Esophagus squamous epithelium (tissue), 5 donors: ENCODE measurements at regions not wholly inside any gene's neighbourhood (a gene's known extent, or its start where the extent isn't known, plus 50 kb on each side); places are given as distances from the start of the nearest gene placed in this dataset.

Source experiments
- DNase-seq: peaks from one replicate; lab custom pipeline; 2025; lab: John Stamatoyannopoulos, UW
- H3K27ac ChIP-seq, 4 donors: fragments of 200-600 bp; sonication (generic); one replicate each; pipeline ENCODE4 v1.5.1; 2016 to 2019; ENCODE audit warnings: mild to moderate bottlenecking in 1 of 4
- H3K27me3 ChIP-seq, 4 donors: fragments of 200-600 bp; sonication (generic); 1 replicate in 3 of 4; 2 replicates in 1 of 4; pipeline versions ENCODE4 v1.5.1 to v1.6.0; 2017 to 2021; ENCODE audit warnings: antibody characterized with exemption in 1 of 4
- H3K36me3 ChIP-seq, 3 donors: fragments of 200-600 bp; sonication (generic); one replicate each; pipeline ENCODE4 v1.5.1; 2016 to 2019
- H3K4me1 ChIP-seq, 3 donors: fragments of 200-600 bp; sonication (generic); one replicate each; pipeline ENCODE4 v1.5.1; 2017 to 2019
- H3K4me3 ChIP-seq, 4 donors: fragments of 200-600 bp; sonication (generic); 1 replicate in 3 of 4; 2 replicates in 1 of 4; pipeline ENCODE4 v1.5.1; 2016 to 2019; ENCODE audit warnings: mild to moderate bottlenecking in 2 of 4, moderate library complexity in 1 of 4
- H3K9me3 ChIP-seq, 3 donors: fragments of 200-600 bp; sonication (generic); one replicate each; pipeline ENCODE4 v1.5.1; 2016 to 2019
- POLR2A ChIP-seq, 4 donors: fragments of 450-650 bp; IDR thresholded peaks; one replicate each; pipeline ENCODE4 v1.6.1; 2017; ENCODE audit warnings: antibody characterized with exemption in 4 of 4, mild to moderate bottlenecking in 4 of 4, moderate library complexity in 3 of 4
- WGBS, 2 donors: methylation state at CpG; one replicate each; pipeline ENCODE4 v1.1.5; 2018; 5-methylcytosine and 5-hydroxymethylcytosine counted together
- intact Hi-C: fragments of 100-400 bp; cut with DNase I; formaldehyde crosslinking; loops from one replicate; pipeline ENCODE4 v1.15.0; 2022
- TF ChIP-seq, protein P1 (sequence below), 6 experiments: fragments of 450-650 bp in 4 of 6; fragments of 200-600 bp in 2 of 6; sonication (generic) in 2 of 6; IDR thresholded peaks; one replicate each; pipeline ENCODE4 v1.5.1; 2016 to 2019; ENCODE audit warnings: antibody characterized with exemption in 6 of 6, mild to moderate bottlenecking in 4 of 6, moderate library complexity in 4 of 6
- donor health status: DM: yes; HTN: yes; CAD: no.

DNA sequence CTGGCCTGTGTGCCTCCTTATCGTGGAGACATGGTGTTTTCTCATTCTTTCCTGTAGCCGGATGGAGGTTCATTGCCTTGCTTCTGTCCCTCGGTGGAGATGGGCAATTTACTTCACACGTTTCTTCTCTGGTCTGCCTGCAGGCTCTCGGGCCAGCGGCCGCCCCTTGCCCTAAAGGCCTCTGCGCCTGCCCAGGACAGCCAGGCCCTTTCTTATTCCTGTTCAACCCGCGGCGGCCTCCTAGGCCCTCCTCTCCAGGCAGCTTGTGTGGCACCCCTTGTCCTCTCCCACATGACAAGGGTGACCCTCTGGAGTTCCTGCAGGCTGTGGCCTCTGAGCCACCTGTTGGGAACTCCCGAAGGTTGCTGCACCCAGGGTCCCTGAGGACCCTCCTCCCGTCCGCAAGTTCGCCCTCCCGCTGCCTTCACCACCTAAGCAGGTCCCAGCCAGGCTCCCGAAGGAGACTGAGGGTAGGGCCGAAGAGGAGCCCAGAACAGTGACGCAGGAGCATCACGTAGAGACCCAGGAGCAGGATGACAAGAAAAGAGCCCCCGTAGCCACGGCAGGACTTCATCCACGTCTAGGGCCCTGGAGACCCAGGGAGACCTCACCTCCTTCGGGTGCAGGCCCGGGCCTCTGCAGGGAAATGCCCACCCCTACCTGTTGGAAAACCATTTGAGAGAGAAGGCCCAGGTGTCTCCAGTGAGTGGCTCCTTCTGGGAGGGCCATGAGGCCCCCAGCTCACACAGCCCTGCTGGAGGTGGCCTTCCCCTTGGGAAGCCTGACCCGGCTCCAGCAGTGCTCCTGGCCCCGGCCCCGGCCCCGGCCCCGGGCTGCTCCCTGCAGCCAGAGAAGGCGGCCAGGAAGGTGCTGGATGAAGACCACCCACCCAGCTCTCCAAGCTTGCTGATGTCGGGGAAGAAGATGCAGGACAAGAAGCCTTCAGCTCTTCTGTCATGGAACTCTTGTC lies 291.4 kb downstream of the TLE4 start:
- H3K4me1 ChIP-seq = no peaks in the 10 kb centered on the region
- WGBS, 2 donors = 91 to 92% methylated on average over 18 to 24 of the region's 32 CpGs
- no peak overlapping the region for H3K4me3 ChIP-seq
- no peaks in the 10 kb centered on the region for H3K27me3 ChIP-seq
- no peak overlapping the region for H3K27ac ChIP-seq
- intact Hi-C loops = no loop called here
- H3K36me3 ChIP-seq = no peaks in the 10 kb centered on the region
- TF ChIP-seq, protein P1, sequence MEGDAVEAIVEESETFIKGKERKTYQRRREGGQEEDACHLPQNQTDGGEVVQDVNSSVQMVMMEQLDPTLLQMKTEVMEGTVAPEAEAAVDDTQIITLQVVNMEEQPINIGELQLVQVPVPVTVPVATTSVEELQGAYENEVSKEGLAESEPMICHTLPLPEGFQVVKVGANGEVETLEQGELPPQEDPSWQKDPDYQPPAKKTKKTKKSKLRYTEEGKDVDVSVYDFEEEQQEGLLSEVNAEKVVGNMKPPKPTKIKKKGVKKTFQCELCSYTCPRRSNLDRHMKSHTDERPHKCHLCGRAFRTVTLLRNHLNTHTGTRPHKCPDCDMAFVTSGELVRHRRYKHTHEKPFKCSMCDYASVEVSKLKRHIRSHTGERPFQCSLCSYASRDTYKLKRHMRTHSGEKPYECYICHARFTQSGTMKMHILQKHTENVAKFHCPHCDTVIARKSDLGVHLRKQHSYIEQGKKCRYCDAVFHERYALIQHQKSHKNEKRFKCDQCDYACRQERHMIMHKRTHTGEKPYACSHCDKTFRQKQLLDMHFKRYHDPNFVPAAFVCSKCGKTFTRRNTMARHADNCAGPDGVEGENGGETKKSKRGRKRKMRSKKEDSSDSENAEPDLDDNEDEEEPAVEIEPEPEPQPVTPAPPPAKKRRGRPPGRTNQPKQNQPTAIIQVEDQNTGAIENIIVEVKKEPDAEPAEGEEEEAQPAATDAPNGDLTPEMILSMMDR (IDR thresholded peaks at IDR 0.05) = no peak
- no peak for TF ChIP-seq POLR2A (IDR thresholded peaks at IDR 0.05)
- H3K9me3 ChIP-seq = peaks cover 0 to 3% (median 0%) of the 10 kb centered on the region in 3 donors
- DNase-seq = no peak

DNA sequence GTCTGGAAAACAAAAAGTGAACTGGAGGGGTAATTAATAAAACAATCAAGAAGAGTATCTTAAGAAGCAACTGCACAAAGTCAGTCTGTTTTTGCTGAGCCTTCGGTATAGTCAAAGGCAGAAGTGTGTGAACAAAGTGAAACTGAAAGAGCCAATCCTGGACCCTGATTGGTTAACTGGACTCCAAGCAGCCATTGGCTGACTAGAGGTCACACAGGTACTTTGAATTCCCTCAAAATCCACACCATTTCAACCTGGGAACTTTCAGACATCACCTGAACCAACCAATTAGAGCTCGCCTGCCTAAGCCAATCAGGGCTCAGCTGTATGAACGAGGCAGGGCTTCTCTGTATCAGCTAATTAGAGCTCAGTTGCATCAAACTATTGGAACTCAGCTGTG lies 286.7 kb downstream of the TLE4 start:
- Histone ChIP-seq H3K9me3 (peaks cover 0 to 3% (median 0%) of the 10 kb centered on the region in 3 donors), H3K27ac (no peak overlapping the region), H3K4me1 (no peaks in the 10 kb centered on the region), H3K27me3 (no peaks in the 10 kb centered on the region), H3K36me3 (no peaks in the 10 kb centered on the region), H3K4me3 (no peak overlapping the region)
- no peak for TF ChIP-seq POLR2A (IDR thresholded peaks at IDR 0.05)
- TF ChIP-seq, protein P1 (IDR thresholded peaks at IDR 0.05) = no peak
- intact Hi-C loops = no loop called here
- WGBS, 2 donors = 78 to 90% methylated on average over 2 to 3 of the region's 3 CpGs
- no peak for DNase-seq

DNA sequence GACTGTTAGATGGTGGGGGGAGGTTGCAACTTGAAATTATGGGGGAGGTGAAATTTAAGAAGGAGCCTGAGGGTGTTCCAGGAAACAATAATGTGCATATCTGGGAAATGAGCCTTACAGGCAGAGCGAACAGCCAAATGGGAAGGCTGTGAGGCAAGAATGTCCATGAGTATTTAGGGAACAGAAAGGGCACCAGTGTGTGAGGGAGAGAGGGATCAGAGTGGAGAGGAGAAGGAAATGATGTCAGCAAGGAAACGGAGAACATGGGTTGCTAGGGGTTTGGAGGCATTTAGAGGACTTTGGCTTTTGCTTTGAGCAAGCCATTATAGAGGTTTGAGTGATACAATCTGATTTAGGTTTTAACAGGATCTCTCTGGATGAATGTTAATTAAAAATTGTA lies 285.4 kb downstream of the TLE4 start:
- no peak overlapping the region for H3K4me3 ChIP-seq
- DNase-seq = no peak
- no peaks in the 10 kb centered on the region for H3K4me1 ChIP-seq
- H3K27me3 ChIP-seq = no peaks in the 10 kb centered on the region
- intact Hi-C loops = no loop called here
- 69 to 82% methylated on average over 2 of the region's 2 CpGs for WGBS, 2 donors
- H3K9me3 ChIP-seq = no peaks in the 10 kb centered on the region
- TF ChIP-seq POLR2A (IDR thresholded peaks at IDR 0.05) = no peak
- TF ChIP-seq, protein P1 (IDR thresholded peaks at IDR 0.05) = no peak
- no peak overlapping the region for H3K27ac ChIP-seq
- no peaks in the 10 kb centered on the region for H3K36me3 ChIP-seq

DNA sequence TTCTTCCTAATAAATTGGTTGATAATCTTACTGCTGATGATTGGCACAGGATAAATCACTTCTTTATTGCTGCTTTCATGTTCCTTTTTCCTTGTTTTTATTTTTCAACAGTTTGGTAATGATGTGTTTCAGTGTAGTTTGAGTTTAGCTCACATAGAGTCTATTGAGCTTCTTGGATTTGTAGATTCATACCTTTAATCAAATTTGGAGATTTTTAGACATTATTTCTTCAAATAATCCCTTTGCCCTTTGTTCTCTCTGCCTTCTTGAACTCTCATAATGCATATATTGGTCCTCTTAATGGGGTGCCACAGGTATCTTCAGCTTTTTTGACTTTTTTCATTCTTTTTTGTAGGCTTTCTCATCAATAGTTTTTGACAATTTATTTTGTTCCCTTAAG lies 275.3 kb downstream of the TLE4 start:
- DNase-seq = no peak
- Histone ChIP-seq H3K27ac (no peak overlapping the region), H3K9me3 (peaks cover 0 to 15% (median 0%) of the 10 kb centered on the region in 3 donors), H3K27me3 (no peaks in the 10 kb centered on the region), H3K4me3 (no peak overlapping the region), H3K4me1 (no peaks in the 10 kb centered on the region), H3K36me3 (no peaks in the 10 kb centered on the region)
- TF ChIP-seq POLR2A (IDR thresholded peaks at IDR 0.05) = no peak
- TF ChIP-seq, protein P1 (IDR thresholded peaks at IDR 0.05) = no peak
- intact Hi-C loops = no loop called here

DNA sequence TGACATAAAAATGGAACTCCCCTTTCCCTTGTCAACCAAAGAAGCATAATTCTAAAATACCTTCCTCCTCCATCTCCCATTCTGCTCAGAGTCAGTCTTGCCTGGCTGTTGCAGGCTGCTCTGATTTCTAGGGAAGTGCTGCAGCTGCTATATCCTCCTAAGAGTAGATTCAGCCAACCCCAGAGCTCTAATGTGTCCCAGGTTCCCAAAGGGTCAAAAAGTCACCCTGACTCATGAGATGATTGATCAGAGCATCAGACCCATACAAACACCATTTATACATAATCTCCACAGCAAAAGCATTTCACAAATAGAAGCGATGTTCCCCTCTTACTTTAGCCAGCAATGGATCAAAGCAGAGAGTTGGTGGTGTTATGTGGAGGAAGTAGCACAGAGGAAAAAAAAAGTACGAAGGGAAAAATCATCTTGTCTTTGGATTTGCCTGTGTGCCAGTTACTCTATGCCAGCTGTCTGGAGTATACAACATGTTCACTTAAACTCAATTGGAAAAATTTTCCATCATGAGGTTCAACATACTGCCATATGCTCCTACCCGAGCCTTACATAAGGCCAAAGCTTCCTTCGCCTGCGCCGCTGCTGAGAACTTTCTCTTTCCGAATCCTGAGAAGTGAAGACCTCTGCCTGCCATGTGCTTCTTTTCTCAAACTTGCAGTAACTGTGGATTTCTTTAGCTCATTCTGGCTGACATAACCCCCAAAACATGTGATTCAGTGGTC lies 258.0 kb downstream of the TLE4 start:
- TF ChIP-seq POLR2A (IDR thresholded peaks at IDR 0.05) = no peak
- TF ChIP-seq, protein P1 (IDR thresholded peaks at IDR 0.05) = no peak
- H3K36me3 ChIP-seq = no peaks in the 10 kb centered on the region
- intact Hi-C loops = no loop called here
- no peaks in the 10 kb centered on the region for H3K9me3 ChIP-seq
- no peaks in the 10 kb centered on the region for H3K4me1 ChIP-seq
- H3K4me3 ChIP-seq = no peak overlapping the region
- WGBS, 2 donors = 92 to 94% methylated on average over 7 of the region's 7 CpGs
- DNase-seq = no peak
- no peaks in the 10 kb centered on the region for H3K27me3 ChIP-seq
- no peak overlapping the region for H3K27ac ChIP-seq
